SK-N-SH treated with all-trans-retinoic acid at 6 μM for 48 hours (cell line): ENCODE measurements at regions not wholly inside any gene's neighbourhood (a gene's known extent, or its start where the extent isn't known, plus 50 kb on each side); places are given as distances from the start of the nearest gene placed in this dataset.

Experiments used
- ATAC-seq: fragments of 200-7000 bp; cut with Tn5 transposase; 3 replicates; pipeline ENCODE4 v1.9.1; 2020; ENCODE audit warnings: mild to moderate bottlenecking, moderate library complexity
- ARNTL ChIP-seq: fragments of 450-650 bp; formaldehyde crosslinking; IDR thresholded peaks from 2 replicates; pipeline ENCODE4 v1.5.0; 2020; ENCODE audit warnings: low read depth, mild to moderate bottlenecking, moderate library complexity, borderline replicate concordance
- CSDC2 ChIP-seq: fragments of 250-450 bp; sonication (Bioruptor Pico); IDR thresholded peaks from 2 replicates; pipeline ENCODE4 v1.5.0; 2020; ENCODE audit warnings: mild to moderate bottlenecking, moderate library complexity
- ESRRG ChIP-seq: fragments of 250-450 bp; sonication (Bioruptor Pico); IDR thresholded peaks from 2 replicates; pipeline ENCODE4 v1.6.1; 2021; ENCODE audit warnings: mild to moderate bottlenecking
- GLIS3 ChIP-seq: fragments of 250-450 bp; sonication (Bioruptor Pico); IDR thresholded peaks from 2 replicates; pipeline ENCODE4 v1.5.0; 2020; ENCODE audit warnings: mild to moderate bottlenecking, moderate library complexity
- ISL1 ChIP-seq: fragments of 250-450 bp; sonication (Bioruptor Pico); IDR thresholded peaks from 2 replicates; pipeline ENCODE4 v2.1.2; 2022; ENCODE audit warnings: mild to moderate bottlenecking, moderate library complexity
- OSR1 ChIP-seq: fragments of 250-450 bp; sonication (Bioruptor Pico); IDR thresholded peaks from 2 replicates; pipeline ENCODE4 v1.8.0; 2022; ENCODE audit warnings: moderate library complexity, mild to moderate bottlenecking, inconsistent platforms
- PPARA ChIP-seq: fragments of 250-450 bp; sonication (Bioruptor Pico); IDR thresholded peaks from 2 replicates; pipeline ENCODE4 v1.5.0; 2020; ENCODE audit warnings: mild to moderate bottlenecking, borderline replicate concordance
- RARB ChIP-seq: fragments of 250-450 bp; sonication (Bioruptor Pico); IDR thresholded peaks from 2 replicates; pipeline ENCODE4 v1.8.0; 2021; ENCODE audit warnings: mild to moderate bottlenecking, moderate library complexity
- TCF4 ChIP-seq: fragments of 250-450 bp; sonication (Bioruptor Pico); IDR thresholded peaks from 2 replicates; pipeline ENCODE4 v1.8.0; 2021; ENCODE audit warnings: mild to moderate bottlenecking, moderate library complexity, borderline replicate concordance
- TSHZ2 ChIP-seq: fragments of 250-450 bp; sonication (Bioruptor Pico); IDR thresholded peaks from 2 replicates; pipeline ENCODE4 v1.5.0; 2020; ENCODE audit warnings: mild to moderate bottlenecking, moderate library complexity
- ZC3H10 ChIP-seq: fragments of 250-450 bp; sonication (Bioruptor Pico); IDR thresholded peaks from 2 replicates; pipeline ENCODE4 v1.5.1; 2021; ENCODE audit warnings: mild to moderate bottlenecking, moderate library complexity
- ZFP3 ChIP-seq: fragments of 250-450 bp; sonication (Bioruptor Pico); IDR thresholded peaks from 2 replicates; pipeline ENCODE4 v1.5.0; 2020; ENCODE audit warnings: mild to moderate bottlenecking, moderate library complexity
- ZFP30 ChIP-seq: fragments of 450-650 bp; formaldehyde crosslinking; IDR thresholded peaks from 2 replicates; pipeline ENCODE4 v1.5.0; 2022; ENCODE audit warnings: mild to moderate bottlenecking, moderate library complexity
- ZNF565 ChIP-seq: fragments of 450-650 bp; formaldehyde crosslinking; conservative IDR thresholded peaks from 2 replicates; pipeline ENCODE4 v1.5.0; 2020; ENCODE audit warnings: low read depth, mild to moderate bottlenecking, moderate library complexity
- ZNF70 ChIP-seq: fragments of 450-650 bp; formaldehyde crosslinking; IDR thresholded peaks from 2 replicates; pipeline ENCODE4 v1.5.0; 2020; ENCODE audit warnings: mild to moderate bottlenecking, moderate library complexity
- ZNF8 ChIP-seq: fragments of 450-650 bp; formaldehyde crosslinking; IDR thresholded peaks from 2 replicates; pipeline ENCODE4 v1.5.0; 2020; ENCODE audit warnings: mild to moderate bottlenecking, moderate library complexity
- TF ChIP-seq, protein P1 (sequence below): fragments of 250-450 bp; sonication (Bioruptor Pico); IDR thresholded peaks from 2 replicates; pipeline ENCODE4 v1.8.0; 2021; ENCODE audit warnings: low read depth, mild to moderate bottlenecking, moderate library complexity, borderline replicate concordance
- TF ChIP-seq, protein P2 (sequence below): fragments of 250-450 bp; sonication (Bioruptor Pico); IDR thresholded peaks from 2 replicates; pipeline ENCODE4 v1.8.0; 2020; ENCODE audit warnings: mild to moderate bottlenecking, moderate library complexity, borderline replicate concordance
- TF ChIP-seq, protein P3 (sequence below): fragments of 250-450 bp; sonication (Bioruptor Pico); IDR thresholded peaks from 2 replicates; pipeline ENCODE4 v1.5.1; 2021; ENCODE audit warnings: mild to moderate bottlenecking, moderate library complexity
- TF ChIP-seq, protein P4 (sequence below): fragments of 250-450 bp; sonication (Bioruptor Pico); IDR thresholded peaks from 2 replicates; pipeline ENCODE4 v1.5.1; 2020; ENCODE audit warnings: low read depth, mild to moderate bottlenecking, moderate library complexity

DNA sequence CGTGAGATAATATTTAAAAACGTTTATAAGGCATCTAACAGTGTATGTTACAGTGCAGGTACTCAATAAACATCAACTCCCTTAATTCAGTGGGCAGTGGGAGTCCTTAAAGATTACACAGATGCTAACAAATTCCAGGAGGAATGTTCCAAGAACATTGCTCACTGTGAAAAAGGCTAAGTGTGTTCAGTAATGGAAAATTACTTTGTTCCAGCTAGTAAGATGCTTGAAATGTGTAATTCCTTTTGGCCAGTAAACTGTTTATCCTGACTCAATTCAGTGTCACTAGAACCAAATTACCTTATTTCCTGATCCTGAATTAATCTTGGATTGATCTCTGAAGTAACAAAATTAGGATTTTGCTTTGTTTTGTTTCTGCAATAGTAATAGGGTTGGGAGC lies 54.2 kb upstream of the SEMA6D start:
- TF ChIP-seq, protein P1, sequence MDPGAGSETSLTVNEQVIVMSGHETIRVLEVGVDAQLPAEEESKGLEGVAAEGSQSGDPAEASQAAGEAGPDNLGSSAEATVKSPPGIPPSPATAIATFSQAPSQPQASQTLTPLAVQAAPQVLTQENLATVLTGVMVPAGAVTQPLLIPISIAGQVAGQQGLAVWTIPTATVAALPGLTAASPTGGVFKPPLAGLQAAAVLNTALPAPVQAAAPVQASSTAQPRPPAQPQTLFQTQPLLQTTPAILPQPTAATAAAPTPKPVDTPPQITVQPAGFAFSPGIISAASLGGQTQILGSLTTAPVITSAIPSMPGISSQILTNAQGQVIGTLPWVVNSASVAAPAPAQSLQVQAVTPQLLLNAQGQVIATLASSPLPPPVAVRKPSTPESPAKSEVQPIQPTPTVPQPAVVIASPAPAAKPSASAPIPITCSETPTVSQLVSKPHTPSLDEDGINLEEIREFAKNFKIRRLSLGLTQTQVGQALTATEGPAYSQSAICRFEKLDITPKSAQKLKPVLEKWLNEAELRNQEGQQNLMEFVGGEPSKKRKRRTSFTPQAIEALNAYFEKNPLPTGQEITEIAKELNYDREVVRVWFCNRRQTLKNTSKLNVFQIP = no peak
- TF ChIP-seq ISL1 (no peak), OSR1 (CRISPR knock-in tag) (no peak), ZNF70 (CRISPR knock-in tag) (no peak), PPARA (CRISPR knock-in tag) (no peak), ARNTL (CRISPR knock-in tag) (no peak), ZFP3 (no peak), CSDC2 (CRISPR knock-in tag) (no peak), GLIS3 (CRISPR knock-in tag) (no peak), ZC3H10 (CRISPR knock-in tag) (no peak), ZNF565 (no peak), ZNF8 (no peak), ESRRG (CRISPR knock-in tag) (no peak), RARB (CRISPR knock-in tag) (no peak), TSHZ2 (no peak), TCF4 (CRISPR knock-in tag) (no peak), ZFP30 (CRISPR knock-in tag) (no peak)
- TF ChIP-seq, protein P2, sequence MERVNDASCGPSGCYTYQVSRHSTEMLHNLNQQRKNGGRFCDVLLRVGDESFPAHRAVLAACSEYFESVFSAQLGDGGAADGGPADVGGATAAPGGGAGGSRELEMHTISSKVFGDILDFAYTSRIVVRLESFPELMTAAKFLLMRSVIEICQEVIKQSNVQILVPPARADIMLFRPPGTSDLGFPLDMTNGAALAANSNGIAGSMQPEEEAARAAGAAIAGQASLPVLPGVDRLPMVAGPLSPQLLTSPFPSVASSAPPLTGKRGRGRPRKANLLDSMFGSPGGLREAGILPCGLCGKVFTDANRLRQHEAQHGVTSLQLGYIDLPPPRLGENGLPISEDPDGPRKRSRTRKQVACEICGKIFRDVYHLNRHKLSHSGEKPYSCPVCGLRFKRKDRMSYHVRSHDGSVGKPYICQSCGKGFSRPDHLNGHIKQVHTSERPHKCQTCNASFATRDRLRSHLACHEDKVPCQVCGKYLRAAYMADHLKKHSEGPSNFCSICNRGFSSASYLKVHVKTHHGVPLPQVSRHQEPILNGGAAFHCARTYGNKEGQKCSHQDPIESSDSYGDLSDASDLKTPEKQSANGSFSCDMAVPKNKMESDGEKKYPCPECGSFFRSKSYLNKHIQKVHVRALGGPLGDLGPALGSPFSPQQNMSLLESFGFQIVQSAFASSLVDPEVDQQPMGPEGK (CRISPR knock-in tag) = no peak
- TF ChIP-seq, protein P3, sequence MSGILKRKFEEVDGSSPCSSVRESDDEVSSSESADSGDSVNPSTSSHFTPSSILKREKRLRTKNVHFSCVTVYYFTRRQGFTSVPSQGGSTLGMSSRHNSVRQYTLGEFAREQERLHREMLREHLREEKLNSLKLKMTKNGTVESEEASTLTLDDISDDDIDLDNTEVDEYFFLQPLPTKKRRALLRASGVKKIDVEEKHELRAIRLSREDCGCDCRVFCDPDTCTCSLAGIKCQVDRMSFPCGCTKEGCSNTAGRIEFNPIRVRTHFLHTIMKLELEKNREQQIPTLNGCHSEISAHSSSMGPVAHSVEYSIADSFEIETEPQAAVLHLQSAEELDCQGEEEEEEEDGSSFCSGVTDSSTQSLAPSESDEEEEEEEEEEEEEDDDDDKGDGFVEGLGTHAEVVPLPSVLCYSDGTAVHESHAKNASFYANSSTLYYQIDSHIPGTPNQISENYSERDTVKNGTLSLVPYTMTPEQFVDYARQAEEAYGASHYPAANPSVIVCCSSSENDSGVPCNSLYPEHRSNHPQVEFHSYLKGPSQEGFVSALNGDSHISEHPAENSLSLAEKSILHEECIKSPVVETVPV (CRISPR knock-in tag) = no peak
- TF ChIP-seq, protein P4, sequence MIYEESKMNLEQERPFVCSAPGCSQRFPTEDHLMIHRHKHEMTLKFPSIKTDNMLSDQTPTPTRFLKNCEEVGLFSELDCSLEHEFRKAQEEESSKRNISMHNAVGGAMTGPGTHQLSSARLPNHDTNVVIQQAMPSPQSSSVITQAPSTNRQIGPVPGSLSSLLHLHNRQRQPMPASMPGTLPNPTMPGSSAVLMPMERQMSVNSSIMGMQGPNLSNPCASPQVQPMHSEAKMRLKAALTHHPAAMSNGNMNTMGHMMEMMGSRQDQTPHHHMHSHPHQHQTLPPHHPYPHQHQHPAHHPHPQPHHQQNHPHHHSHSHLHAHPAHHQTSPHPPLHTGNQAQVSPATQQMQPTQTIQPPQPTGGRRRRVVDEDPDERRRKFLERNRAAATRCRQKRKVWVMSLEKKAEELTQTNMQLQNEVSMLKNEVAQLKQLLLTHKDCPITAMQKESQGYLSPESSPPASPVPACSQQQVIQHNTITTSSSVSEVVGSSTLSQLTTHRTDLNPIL = no peak
- no peak for ATAC-seq
